ENCODE measurements at regions not wholly inside any gene's neighbourhood (a gene's known extent, or its start where the extent isn't known, plus 50 kb on each side); places are given as distances from the start of the nearest gene placed in this dataset.

GRCh38 chr15:96606617-96607016 lies 276.1 kb downstream of the NR2F2 start:
- CTCF ChIA-PET = no interaction called here
- no peaks in the 10 kb centered on the region for H3K36me3 ChIP-seq (ENCODE audit: control insufficient read depth in 2 of 2, insufficient read depth in 1 of 2, low read length in 2 of 2)
- H3K9me3 ChIP-seq (ENCODE audit: control insufficient read depth, insufficient read depth, low read depth, low read length) = no peaks in the 10 kb centered on the region
- H3K4me3 ChIP-seq (ENCODE audit: low read depth, low read length) = no peak overlapping the region
- H3K27ac ChIP-seq (ENCODE audit: extremely low read depth, low read depth, low read length) = no peak overlapping the region
- TF ChIP-seq ZNF555 (tag by site-specific recombination; conservative IDR thresholded peaks at IDR 0.05) (no peak), ZNF404 (tag by site-specific recombination; IDR thresholded peaks at IDR 0.05) (no peak), ZNF148 (tag by site-specific recombination; IDR thresholded peaks at IDR 0.05; ENCODE audit: borderline replicate concordance) (no peak), ZNF416 (tag by site-specific recombination; IDR thresholded peaks at IDR 0.05) (no peak), ZNF362 (tag by site-specific recombination; IDR thresholded peaks at IDR 0.05) (no peak), ZNF664 (tag by site-specific recombination; IDR thresholded peaks at IDR 0.05) (no peak)
- POLR2A ChIA-PET = no interaction called here
- H3K4me1 ChIP-seq (ENCODE audit: control insufficient read depth, insufficient read depth, low read length) = no peaks in the 10 kb centered on the region

DNA sequence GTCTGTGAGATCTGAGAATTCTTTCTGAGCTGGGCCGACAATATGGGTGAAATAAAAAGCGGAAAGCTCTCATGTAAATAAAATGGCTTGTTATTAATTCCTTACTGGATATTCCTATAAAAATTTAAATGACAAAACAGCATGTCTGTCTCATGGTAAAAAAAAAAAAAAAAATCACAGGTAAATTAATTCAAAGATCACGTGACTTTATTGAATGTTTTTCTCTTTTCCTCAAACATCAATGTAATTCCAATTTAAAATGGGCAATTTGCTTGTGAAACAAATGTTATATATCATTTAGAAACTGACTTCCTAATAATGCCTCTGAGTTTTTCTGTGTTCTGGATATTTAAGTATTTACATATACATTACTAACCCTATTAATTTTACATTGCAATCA lies 280.3 kb downstream of the NR2F2 start:
- H3K36me3 ChIP-seq (ENCODE audit: control insufficient read depth in 2 of 2, insufficient read depth in 1 of 2, low read length in 2 of 2) = no peaks in the 10 kb centered on the region
- H3K4me1 ChIP-seq (ENCODE audit: control insufficient read depth, insufficient read depth, low read length) = no peaks in the 10 kb centered on the region
- ChIA-PET CTCF (interaction anchor here (0.5 kb wide), 1 partner anchor 50 kb away, joined by 3 read pairs; no protein-coding TSS in a partner anchor), POLR2A (no interaction called here)
- H3K27ac ChIP-seq (ENCODE audit: extremely low read depth, low read depth, low read length) = no peak overlapping the region
- no peaks in the 10 kb centered on the region for H3K9me3 ChIP-seq (ENCODE audit: control insufficient read depth, insufficient read depth, low read depth, low read length)
- no peak overlapping the region for H3K4me3 ChIP-seq (ENCODE audit: low read depth, low read length)
- TF ChIP-seq ZFP69B (tag by site-specific recombination; IDR thresholded peaks at IDR 0.05) (no peak), ZSCAN18 (tag by site-specific recombination; IDR thresholded peaks at IDR 0.05) (no peak), REPIN1 (tag by site-specific recombination; IDR thresholded peaks at IDR 0.05; ENCODE audit: low read depth) (no peak), ZNF146 (tag by site-specific recombination; IDR thresholded peaks at IDR 0.05) (no peak), MYNN (tag by site-specific recombination; IDR thresholded peaks at IDR 0.05; ENCODE audit: borderline replicate concordance) (no peak), ZNF513 (tag by site-specific recombination; IDR thresholded peaks at IDR 0.05) (no peak), SP3 (tag by site-specific recombination; IDR thresholded peaks at IDR 0.05) (no peak), GLI2 (tag by site-specific recombination; IDR thresholded peaks at IDR 0.05; ENCODE audit: borderline replicate concordance, low read depth) (no peak), FEZF1 (tag by site-specific recombination; IDR thresholded peaks at IDR 0.05) (no peak), ZBTB44 (tag by site-specific recombination; IDR thresholded peaks at IDR 0.05) (no peak), ZBTB21 (tag by site-specific recombination; IDR thresholded peaks at IDR 0.05) (no peak), ZNF560 (tag by site-specific recombination; IDR thresholded peaks at IDR 0.05; ENCODE audit: borderline replicate concordance) (no peak), KLF7 (tag by site-specific recombination; IDR thresholded peaks at IDR 0.05; ENCODE audit: borderline replicate concordance) (no peak), ZFP41 (tag by site-specific recombination; IDR thresholded peaks at IDR 0.05; ENCODE audit: borderline replicate concordance) (no peak)
- TF ChIP-seq, protein P1, sequence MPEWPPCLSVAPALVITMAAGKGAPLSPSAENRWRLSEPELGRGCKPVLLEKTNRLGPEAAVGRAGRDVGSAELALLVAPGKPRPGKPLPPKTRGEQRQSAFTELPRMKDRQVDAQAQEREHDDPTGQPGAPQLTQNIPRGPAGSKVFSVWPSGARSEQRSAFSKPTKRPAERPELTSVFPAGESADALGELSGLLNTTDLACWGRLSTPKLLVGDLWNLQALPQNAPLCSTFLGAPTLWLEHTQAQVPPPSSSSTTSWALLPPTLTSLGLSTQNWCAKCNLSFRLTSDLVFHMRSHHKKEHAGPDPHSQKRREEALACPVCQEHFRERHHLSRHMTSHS (tag by site-specific recombination; IDR thresholded peaks at IDR 0.05) = no peak
- TF ChIP-seq, protein P2, sequence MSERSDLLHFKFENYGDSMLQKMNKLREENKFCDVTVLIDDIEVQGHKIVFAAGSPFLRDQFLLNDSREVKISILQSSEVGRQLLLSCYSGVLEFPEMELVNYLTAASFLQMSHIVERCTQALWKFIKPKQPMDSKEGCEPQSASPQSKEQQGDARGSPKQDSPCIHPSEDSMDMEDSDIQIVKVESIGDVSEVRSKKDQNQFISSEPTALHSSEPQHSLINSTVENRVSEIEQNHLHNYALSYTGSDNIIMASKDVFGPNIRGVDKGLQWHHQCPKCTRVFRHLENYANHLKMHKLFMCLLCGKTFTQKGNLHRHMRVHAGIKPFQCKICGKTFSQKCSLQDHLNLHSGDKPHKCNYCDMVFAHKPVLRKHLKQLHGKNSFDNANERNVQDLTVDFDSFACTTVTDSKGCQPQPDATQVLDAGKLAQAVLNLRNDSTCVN (tag by site-specific recombination; optimal IDR thresholded peaks at IDR 0.05) = no peak

Measured in HEK293 (cell line).